ENCODE measurements at regions not wholly inside any gene's neighbourhood (a gene's known extent, or its start where the extent isn't known, plus 50 kb on each side); places are given as distances from the start of the nearest gene placed in this dataset.

DNA sequence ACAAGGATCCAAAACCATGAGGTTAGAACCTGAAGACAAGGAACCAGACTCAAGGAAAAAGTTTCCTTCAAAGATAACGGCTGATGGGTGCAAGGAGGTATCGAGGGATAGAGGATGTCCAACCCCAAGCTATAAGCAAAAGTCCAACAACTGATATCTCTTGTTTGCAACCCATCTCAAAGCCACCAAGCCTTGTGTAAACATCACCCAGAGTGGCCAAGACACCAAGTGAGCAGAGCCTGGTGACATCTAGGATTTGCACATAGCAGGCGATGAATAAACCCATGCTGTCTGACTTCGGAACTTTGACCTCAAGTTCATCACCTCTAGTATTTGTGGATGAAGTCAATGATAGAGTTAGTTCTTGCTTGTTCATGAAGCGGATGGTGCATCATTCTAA lies 180.7 kb downstream of the ETS2 start:
- no peak overlapping the region for H3K4me3 ChIP-seq (ENCODE audit: low read depth, low read length)
- peak; percentile 1 for TF ChIP-seq ZNF510 (tag by site-specific recombination; IDR thresholded peaks at IDR 0.05; ENCODE audit: insufficient replicate concordance)
- peak; percentile 2; the same call in 1 of the 2 replicates for TF ChIP-seq ZBTB48 (tag by site-specific recombination; IDR thresholded peaks at IDR 0.05)
- no peak for TF ChIP-seq ZNF473 (tag by site-specific recombination; IDR thresholded peaks at IDR 0.05)
- CTCF ChIA-PET = interaction anchor here (0.8 kb wide), 1 partner anchor 29 kb away, joined by 3 read pairs; no protein-coding TSS in a partner anchor
- H3K36me3 ChIP-seq (ENCODE audit: control insufficient read depth in 2 of 2, insufficient read depth in 1 of 2, low read length in 2 of 2) = no peaks in the 10 kb centered on the region
- no peaks in the 10 kb centered on the region for H3K9me3 ChIP-seq (ENCODE audit: control insufficient read depth, insufficient read depth, low read depth, low read length)
- H3K4me1 ChIP-seq (ENCODE audit: control insufficient read depth, insufficient read depth, low read length) = peaks cover 36% of the 10 kb centered on the region
- POLR2A ChIA-PET = no interaction called here
- H3K27ac ChIP-seq (ENCODE audit: extremely low read depth, low read depth, low read length) = no peak overlapping the region; the same call in 1 of the 2 replicates

GRCh38 chr21:38985568-38986378 lies 180.0 kb downstream of the ETS2 start:
- H3K27ac ChIP-seq (ENCODE audit: extremely low read depth, low read depth, low read length) = peak overlapping the region; percentile 40; the same call in 1 of the 2 replicates
- H3K9me3 ChIP-seq (ENCODE audit: control insufficient read depth, insufficient read depth, low read depth, low read length) = no peaks in the 10 kb centered on the region
- CTCF ChIA-PET = interaction anchor here (0.7 kb wide), 1 partner anchor 148 kb away, joined by 3 read pairs; no protein-coding TSS in a partner anchor
- H3K4me3 ChIP-seq (ENCODE audit: low read depth, low read length) = no peak overlapping the region
- POLR2A ChIA-PET = no interaction called here
- peaks cover 36% of the 10 kb centered on the region for H3K4me1 ChIP-seq (ENCODE audit: control insufficient read depth, insufficient read depth, low read length)
- H3K36me3 ChIP-seq (ENCODE audit: control insufficient read depth in 2 of 2, insufficient read depth in 1 of 2, low read length in 2 of 2) = no peaks in the 10 kb centered on the region
- TF ChIP-seq ZNF133 (tag by site-specific recombination; IDR thresholded peaks at IDR 0.05) = no peak
- no peak for TF ChIP-seq SETDB1 (IDR thresholded peaks at IDR 0.05; ENCODE audit: insufficient read length, low read length)
- TF ChIP-seq WT1 (tag by site-specific recombination; IDR thresholded peaks at IDR 0.05) = peak; percentile 100
- TF ChIP-seq ZSCAN18 (tag by site-specific recombination; IDR thresholded peaks at IDR 0.05) = no peak
- peak; percentile 66; the same call in 1 of the 2 replicates for TF ChIP-seq ZSCAN5A (tag by site-specific recombination; IDR thresholded peaks at IDR 0.05)
- no peak for TF ChIP-seq ZNF138 (tag by site-specific recombination; IDR thresholded peaks at IDR 0.05; ENCODE audit: borderline replicate concordance)
- peak; percentile 86 for TF ChIP-seq ZNF366 (tag by site-specific recombination; conservative IDR thresholded peaks at IDR 0.05)
- peak; percentile 66; the same call in 1 of the 2 replicates for TF ChIP-seq KLF10 (tag by site-specific recombination; IDR thresholded peaks at IDR 0.05)
- TF ChIP-seq ZNF148 (tag by site-specific recombination; IDR thresholded peaks at IDR 0.05; ENCODE audit: borderline replicate concordance) = no peak
- no peak for TF ChIP-seq ZNF549 (tag by site-specific recombination; IDR thresholded peaks at IDR 0.05)
- peak; percentile 46; the same call in 1 of the 2 replicates for TF ChIP-seq ZNF76 (tag by site-specific recombination; IDR thresholded peaks at IDR 0.05; ENCODE audit: borderline replicate concordance, low read depth)
- peak; percentile 95 for TF ChIP-seq TSHZ1 (tag by site-specific recombination; IDR thresholded peaks at IDR 0.05; ENCODE audit: borderline replicate concordance)
- no peak for TF ChIP-seq ZNF112 (tag by site-specific recombination; IDR thresholded peaks at IDR 0.05)
- peak; percentile 92 for TF ChIP-seq BCL11A (tag by site-specific recombination; IDR thresholded peaks at IDR 0.05; ENCODE audit: low read depth)
- 0 out of 2 replicates have a peak, but pooled peaks have one; percentile 87 for TF ChIP-seq ZNF2 (tag by site-specific recombination; IDR thresholded peaks at IDR 0.05)
- peak; percentile 84 for TF ChIP-seq ZBTB1 (tag by site-specific recombination; IDR thresholded peaks at IDR 0.05)
- TF ChIP-seq OVOL3 (tag by site-specific recombination; IDR thresholded peaks at IDR 0.05) = peak; percentile 84
- peak; percentile 95 for TF ChIP-seq PATZ1 (tag by site-specific recombination; IDR thresholded peaks at IDR 0.05)
- TF ChIP-seq ZNF837 (tag by site-specific recombination; IDR thresholded peaks at IDR 0.05) = no peak
